GM12892 (cell line): ENCODE measurements at regions not wholly inside any gene's neighbourhood (a gene's known extent, or its start where the extent isn't known, plus 50 kb on each side); places are given as distances from the start of the nearest gene placed in this dataset.
"Not testable (repeated sequence)": the region's sequence is repeated elsewhere in the genome, so short reads cannot be mapped to it uniquely, and the experiment has no call there.

Experiments used
- POLR2A ChIP-seq: IDR thresholded peaks from 2 replicates; pipeline ENCODE4 v1.6.1; 2011; ENCODE audit warnings: low read depth, low read length, control low read depth
- POLR2AphosphoS5 ChIP-seq: IDR thresholded peaks from 2 replicates; pipeline ENCODE4 v1.6.1; 2011; ENCODE audit warnings: low read depth, low read length, control low read depth

DNA sequence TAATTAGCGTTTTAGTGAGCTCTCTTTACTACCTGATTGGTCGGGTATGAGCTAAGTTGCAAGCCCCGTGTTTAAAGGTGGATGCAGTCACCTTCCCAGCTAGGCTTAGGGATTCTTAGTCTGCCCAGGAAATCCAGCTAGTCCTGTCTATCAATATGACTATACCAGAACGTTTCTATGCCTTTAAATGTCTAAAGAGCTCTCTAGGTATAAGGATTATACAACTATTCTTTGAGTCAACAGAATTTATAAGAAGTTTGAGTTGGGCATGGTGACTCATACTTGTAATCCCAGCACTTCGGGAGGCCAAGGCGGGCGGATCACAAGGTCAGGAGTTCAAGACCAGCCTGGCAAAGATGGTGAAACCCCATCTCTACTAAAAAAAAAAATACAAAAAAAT lies 74.7 kb downstream of the OTUD1 start:
- TF ChIP-seq POLR2AphosphoS5, POLR2A: not testable (repeated sequence)
